MM.1S (cell line): ENCODE measurements at regions not wholly inside any gene's neighbourhood (a gene's known extent, or its start where the extent isn't known, plus 50 kb on each side); places are given as distances from the start of the nearest gene placed in this dataset.

ENCODE experiments used
- CTCF ChIP-seq: fragments of 300-600 bp; sonication (generic); IDR thresholded peaks from 2 replicates; pipeline ENCODE4 v1.5.1; 2016; ENCODE audit warnings: antibody characterized with exemption, low read length, mixed read lengths
- EZH2 ChIP-seq: fragments of 300-600 bp; sonication (generic); optimal IDR thresholded peaks from 2 replicates; pipeline ENCODE3; 2017; ENCODE audit warnings: low read depth, mild to moderate bottlenecking, antibody characterized with exemption, low read length, mixed read lengths

GRCh38 chrX:41022566-41022965 lies 62.7 kb upstream of the USP9X start:
- TF ChIP-seq EZH2 (no peak), CTCF (no peak)
